ENCODE measurements at regions not wholly inside any gene's neighbourhood (a gene's known extent, or its start where the extent isn't known, plus 50 kb on each side); places are given as distances from the start of the nearest gene placed in this dataset.

GRCh38 chrY:16947221-16947620 lies 932.8 kb downstream of the CDY2B start:
- TF ChIP-seq CTCF (IDR thresholded peaks at IDR 0.05): no peak
- TF ChIP-seq POLR2A (IDR thresholded peaks at IDR 0.05): no peak
